Gastrocnemius medialis (tissue), 4 donors: ENCODE measurements at regions not wholly inside any gene's neighbourhood (a gene's known extent, or its start where the extent isn't known, plus 50 kb on each side); places are given as distances from the start of the nearest gene placed in this dataset.
"Not testable (repeated sequence)": the region's sequence is repeated elsewhere in the genome, so short reads cannot be mapped to it uniquely, and the experiment has no call there.

ENCODE experiments used
- ATAC-seq, 2 donors: fragments of 150-250 bp; one replicate each; pipeline ENCODE4 v1.9.1; 2016
- DNase-seq, 2 donors: peaks; one replicate each; pipeline ENCODE4 v3.0.0-alpha.2; 2019
- H3K27ac ChIP-seq, 4 donors: fragments of 200-600 bp; sonication (generic); 1 replicate in 1 of 4; 2 replicates in 3 of 4; pipeline ENCODE4 v1.5.1; 2016 to 2018; ENCODE audit warnings: mild to moderate bottlenecking in 2 of 4, moderate library complexity in 1 of 4
- H3K27me3 ChIP-seq, 3 donors: fragments of 200-600 bp; sonication (generic) in 2 of 3; 1 replicate in 1 of 3; 2 replicates in 2 of 3; pipeline versions ENCODE4 v1.5.1 to v1.6.0; 2016 to 2019; ENCODE audit warnings: mild to moderate bottlenecking in 1 of 3, moderate library complexity in 1 of 3
- H3K36me3 ChIP-seq, 2 donors: fragments of 200-600 bp; sonication (generic) in 1 of 2; one replicate each; pipeline ENCODE4 v1.5.1; 2017 to 2018
- H3K4me1 ChIP-seq, 2 donors: fragments of 200-600 bp; sonication (generic) in 1 of 2; one replicate each; pipeline ENCODE4 v1.5.1; 2016 to 2017; ENCODE audit warnings: mild to moderate bottlenecking in 2 of 2
- H3K4me3 ChIP-seq, 4 donors: fragments of 200-600 bp; sonication (generic) in 3 of 4; 1 replicate in 1 of 4; 2 replicates in 3 of 4; pipeline ENCODE4 v1.5.1; 2016 to 2019; ENCODE audit warnings: mild to moderate bottlenecking in 2 of 4
- H3K9me3 ChIP-seq, 3 donors: fragments of 200-600 bp; sonication (generic) in 2 of 3; 1 replicate in 1 of 3; 2 replicates in 2 of 3; pipeline ENCODE4 v1.5.1; 2016 to 2019
- POLR2A ChIP-seq, 2 donors: fragments of 450-650 bp; IDR thresholded peaks; one replicate each; pipeline ENCODE4 v1.6.1; 2017; ENCODE audit warnings: antibody characterized with exemption in 2 of 2, mild to moderate bottlenecking in 2 of 2, moderate library complexity in 2 of 2
- in situ Hi-C, 4 donors: fragments of 200-750 bp; cut with MboI; loops; one replicate each; pipeline versions ENCODE4 v1.15.0 to v1.8.0; 2017; ENCODE audit warnings: low sequenced_read_pairs in 4 of 4
- intact Hi-C: fragments of 100-400 bp; cut with DNase I; formaldehyde crosslinking; loops from one replicate; pipeline ENCODE4 v1.15.1; 2023; ENCODE audit warnings: low total_unique reads
- TF ChIP-seq, protein P1 (sequence below), 5 experiments: fragments of 450-650 bp in 3 of 5; fragments of 200-600 bp in 2 of 5; sonication (generic) in 2 of 5; IDR thresholded peaks in 4 of 5; conservative IDR thresholded peaks in 1 of 5; 1 replicate in 4 of 5; 2 replicates in 1 of 5; pipeline ENCODE4 v1.5.1; 2016 to 2019; ENCODE audit warnings: antibody characterized with exemption in 5 of 5, mild to moderate bottlenecking in 3 of 5, moderate library complexity in 3 of 5

- no peaks in the 10 kb centered on the region for H3K4me1 ChIP-seq
- in situ Hi-C loops (no loop called here), intact Hi-C loops (no loop called here)
- TF ChIP-seq, protein P1, sequence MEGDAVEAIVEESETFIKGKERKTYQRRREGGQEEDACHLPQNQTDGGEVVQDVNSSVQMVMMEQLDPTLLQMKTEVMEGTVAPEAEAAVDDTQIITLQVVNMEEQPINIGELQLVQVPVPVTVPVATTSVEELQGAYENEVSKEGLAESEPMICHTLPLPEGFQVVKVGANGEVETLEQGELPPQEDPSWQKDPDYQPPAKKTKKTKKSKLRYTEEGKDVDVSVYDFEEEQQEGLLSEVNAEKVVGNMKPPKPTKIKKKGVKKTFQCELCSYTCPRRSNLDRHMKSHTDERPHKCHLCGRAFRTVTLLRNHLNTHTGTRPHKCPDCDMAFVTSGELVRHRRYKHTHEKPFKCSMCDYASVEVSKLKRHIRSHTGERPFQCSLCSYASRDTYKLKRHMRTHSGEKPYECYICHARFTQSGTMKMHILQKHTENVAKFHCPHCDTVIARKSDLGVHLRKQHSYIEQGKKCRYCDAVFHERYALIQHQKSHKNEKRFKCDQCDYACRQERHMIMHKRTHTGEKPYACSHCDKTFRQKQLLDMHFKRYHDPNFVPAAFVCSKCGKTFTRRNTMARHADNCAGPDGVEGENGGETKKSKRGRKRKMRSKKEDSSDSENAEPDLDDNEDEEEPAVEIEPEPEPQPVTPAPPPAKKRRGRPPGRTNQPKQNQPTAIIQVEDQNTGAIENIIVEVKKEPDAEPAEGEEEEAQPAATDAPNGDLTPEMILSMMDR (IDR thresholded peaks at IDR 0.05 in 4 of 5, conservative IDR thresholded peaks at IDR 0.05 in 1 of 5) = no peak
- TF ChIP-seq POLR2A (IDR thresholded peaks at IDR 0.05) = no peak
- no peaks in the 10 kb centered on the region for H3K27me3 ChIP-seq
- no peak for DNase-seq
- no peaks in the 10 kb centered on the region for H3K9me3 ChIP-seq
- no peak overlapping the region for H3K4me3 ChIP-seq
- no peaks in the 10 kb centered on the region for H3K36me3 ChIP-seq
- no peak overlapping the region for H3K27ac ChIP-seq
- ATAC-seq = no peak
Measured at GRCh38 chr2:16090650-16091575, 150.6 kb downstream of the MYCN start.

DNA sequence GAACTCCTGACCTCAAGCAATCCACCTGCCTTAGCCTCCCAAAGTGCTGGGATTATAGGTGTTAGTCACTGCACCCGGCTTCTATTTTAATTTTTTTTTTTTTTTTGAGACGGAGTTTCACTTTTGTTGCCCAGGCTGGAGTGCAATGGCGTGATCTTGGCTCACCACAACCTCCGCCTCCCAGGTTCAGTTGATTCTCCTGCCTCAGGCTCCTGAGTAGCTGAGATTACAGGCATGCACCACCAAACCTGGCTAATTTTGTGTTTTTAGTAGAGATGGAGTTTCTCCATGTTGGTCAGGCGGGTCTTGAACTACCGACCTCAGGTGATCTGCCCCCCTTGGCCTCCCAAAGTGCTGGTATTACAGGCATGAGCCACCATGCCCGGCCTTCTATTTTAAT lies 149.1 kb downstream of the MYCN start:
- H3K4me3 ChIP-seq, H3K27me3 ChIP-seq, H3K27ac ChIP-seq, H3K9me3 ChIP-seq, H3K4me1 ChIP-seq, H3K36me3 ChIP-seq, ATAC-seq, DNase-seq, in situ Hi-C loops, intact Hi-C loops: not testable (repeated sequence)

- intact Hi-C loops = no loop called here
- Histone ChIP-seq H3K4me1 (no peaks in the 10 kb centered on the region), H3K9me3 (no peaks in the 10 kb centered on the region), H3K27me3 (no peaks in the 10 kb centered on the region), H3K4me3 (no peak overlapping the region), H3K36me3 (no peaks in the 10 kb centered on the region), H3K27ac (no peak overlapping the region)
- TF ChIP-seq, protein P1 (IDR thresholded peaks at IDR 0.05 in 4 of 5, conservative IDR thresholded peaks at IDR 0.05 in 1 of 5) = no peak
- no peak for TF ChIP-seq POLR2A (IDR thresholded peaks at IDR 0.05)
- no peak for DNase-seq
- in situ Hi-C loops = no loop called here
- no peak for ATAC-seq
Measured at GRCh38 chr2:16088802-16089112, 148.4 kb downstream of the MYCN start.

DNA sequence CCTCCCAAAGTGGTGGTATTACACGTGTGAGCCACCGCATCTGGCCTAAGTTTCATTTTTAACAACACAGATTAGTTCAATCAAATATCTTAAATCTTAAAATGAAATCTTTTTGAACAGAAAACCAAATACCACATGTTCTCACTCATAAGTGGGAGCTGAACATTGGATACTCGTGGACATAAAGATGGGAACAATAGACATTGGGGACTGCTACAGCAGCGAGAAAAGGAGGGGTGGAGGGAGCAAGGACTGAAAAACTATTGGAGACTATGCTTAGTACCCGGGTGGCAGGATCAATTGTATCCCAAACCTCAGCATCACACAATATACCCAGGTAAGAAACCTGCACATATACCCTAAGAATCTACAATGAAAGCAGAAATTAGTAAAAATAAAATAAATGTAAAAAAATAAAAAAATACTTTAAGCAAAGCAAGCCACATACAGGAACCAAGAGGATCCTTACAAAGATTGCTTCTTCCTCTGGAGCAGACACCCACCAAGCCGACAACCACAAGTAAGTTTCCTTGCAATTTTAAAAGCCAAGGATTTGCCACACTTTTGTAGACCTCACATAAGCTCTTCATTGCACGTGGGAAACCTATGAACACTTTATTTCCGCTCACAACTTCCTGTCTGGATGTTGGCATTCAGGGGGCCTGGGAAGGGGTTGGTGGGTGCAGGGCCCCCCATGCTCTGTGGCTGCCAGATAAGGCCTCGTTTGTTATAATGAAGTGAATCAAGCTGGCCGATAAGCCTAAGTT lies 147.9 kb downstream of the MYCN start:
- intact Hi-C loops (no loop called here), in situ Hi-C loops (no loop called here)
- no peak overlapping the region for H3K4me3 ChIP-seq
- H3K4me1 ChIP-seq = no peaks in the 10 kb centered on the region
- H3K9me3 ChIP-seq = no peaks in the 10 kb centered on the region
- no peaks in the 10 kb centered on the region for H3K27me3 ChIP-seq
- no peaks in the 10 kb centered on the region for H3K36me3 ChIP-seq
- no peak overlapping the region for H3K27ac ChIP-seq
- no peak for DNase-seq
- no peak for ATAC-seq
- TF ChIP-seq POLR2A (IDR thresholded peaks at IDR 0.05) = no peak
- TF ChIP-seq, protein P1 (IDR thresholded peaks at IDR 0.05 in 4 of 5, conservative IDR thresholded peaks at IDR 0.05 in 1 of 5) = no peak

GRCh38 chr2:16086136-16086535 lies 145.8 kb downstream of the MYCN start:
- in situ Hi-C loops, DNase-seq, H3K27ac ChIP-seq, H3K4me1 ChIP-seq, intact Hi-C loops, H3K36me3 ChIP-seq, H3K27me3 ChIP-seq, H3K4me3 ChIP-seq, H3K9me3 ChIP-seq, ATAC-seq: not testable (repeated sequence)
